Neural cell (in vitro differentiated cells): ENCODE measurements at regions not wholly inside any gene's neighbourhood (a gene's known extent, or its start where the extent isn't known, plus 50 kb on each side); places are given as distances from the start of the nearest gene placed in this dataset.

Source experiments
- H2AFZ ChIP-seq: fragments of 200-600, 300-800 bp; sonication (generic), shearing (Covaris generic); 2 replicates; pipeline ENCODE4 v1.6.0; 2014; ENCODE audit warnings: low read depth, mild to moderate bottlenecking, antibody characterized with exemption, low read length, moderate library complexity
- H3F3A ChIP-seq: fragments of 200-600 bp; shearing (Covaris generic); 2 replicates; pipeline ENCODE4 v1.6.1; 2016; ENCODE audit warnings: mild to moderate bottlenecking, moderate library complexity, mixed read lengths, antibody characterized with exemption, low read length; ENCODE audit not compliant: insufficient read depth, poor library complexity, severe bottlenecking
- H3K27ac ChIP-seq: fragments of 200-600, 300-800 bp; sonication (generic), shearing (Covaris generic); 2 replicates; pipeline ENCODE4 v1.5.1; 2014; ENCODE audit warnings: mild to moderate bottlenecking, low read length, moderate library complexity
- H3K27me3 ChIP-seq: fragments of 300-800, 200-600 bp; sonication (generic), shearing (Covaris generic); 2 replicates; pipeline ENCODE4 v1.6.0; 2014; ENCODE audit warnings: mild to moderate bottlenecking, low read depth, low read length, moderate library complexity; ENCODE audit not compliant: insufficient read depth
- H3K36me3 ChIP-seq: fragments of 300-800, 200-600 bp; sonication (generic), shearing (Covaris generic); 2 replicates; pipeline ENCODE4 v1.5.1; 2014; ENCODE audit warnings: mild to moderate bottlenecking, antibody characterized with exemption, low read length, moderate library complexity; ENCODE audit not compliant: insufficient read depth
- H3K4me2 ChIP-seq: fragments of 300-800, 200-600 bp; sonication (generic), shearing (Covaris generic); 2 replicates; pipeline ENCODE4 v1.6.0; 2014; ENCODE audit warnings: mild to moderate bottlenecking, low read length
- H3K4me3 ChIP-seq: fragments of 300-800, 200-600 bp; sonication (generic), shearing (Covaris generic); 2 replicates; pipeline ENCODE4 v1.5.1; 2014; ENCODE audit warnings: mild to moderate bottlenecking, low read length, moderate library complexity
- H3K79me2 ChIP-seq: fragments of 200-600 bp; shearing (Covaris generic); replicated peaks from 2 replicates; pipeline ENCODE4 v1.6.0; 2014; ENCODE audit warnings: mild to moderate bottlenecking, low read length, moderate library complexity; ENCODE audit not compliant: insufficient read depth
- H3K9ac ChIP-seq: fragments of 300-800, 200-600 bp; sonication (generic), shearing (Covaris generic); 2 replicates; pipeline ENCODE4 v1.6.1; 2016; ENCODE audit warnings: mild to moderate bottlenecking, low read length, mixed read lengths
- H3K9me2 ChIP-seq: fragments of 200-600 bp; shearing (Covaris generic); 2 replicates; pipeline ENCODE4 v1.6.1; 2016; ENCODE audit warnings: mild to moderate bottlenecking, low read length, mixed read lengths; ENCODE audit not compliant: insufficient read depth
- H3K9me3 ChIP-seq: fragments of 200-600, 300-800 bp; sonication (generic), shearing (Covaris generic); 2 replicates; pipeline ENCODE4 v1.6.1; 2016; ENCODE audit warnings: mild to moderate bottlenecking, mixed run types, low read length, moderate library complexity, mixed read lengths
- H4K20me1 ChIP-seq: fragments of 200-600 bp; shearing (Covaris generic); 2 replicates; pipeline ENCODE4 v1.6.1; 2016; ENCODE audit warnings: mild to moderate bottlenecking, mixed run types; ENCODE audit not compliant: insufficient read depth
- CTCF ChIP-seq: fragments of 450-650 bp; IDR thresholded peaks from 2 replicates; pipeline ENCODE4 v1.5.1; 2014; ENCODE audit warnings: antibody characterized with exemption, mild to moderate bottlenecking, moderate library complexity; ENCODE audit not compliant: poor library complexity, severe bottlenecking
- EP300 ChIP-seq: fragments of 450-650 bp; conservative IDR thresholded peaks from 2 replicates; pipeline ENCODE4 v1.6.1; 2014; ENCODE audit warnings: antibody characterized with exemption, mild to moderate bottlenecking, moderate library complexity; ENCODE audit not compliant: poor library complexity, severe bottlenecking
- MXI1 ChIP-seq: fragments of 450-650 bp; conservative IDR thresholded peaks from 2 replicates; pipeline ENCODE4 v1.6.1; 2014; ENCODE audit warnings: antibody characterized with exemption, mild to moderate bottlenecking; ENCODE audit not compliant: poor library complexity, severe bottlenecking
- POLR2AphosphoS5 ChIP-seq: IDR thresholded peaks from 2 replicates; pipeline ENCODE4 v1.6.1; 2012
- RAD21 ChIP-seq: fragments of 450-650 bp; conservative IDR thresholded peaks from 2 replicates; pipeline ENCODE4 v1.6.1; 2014; ENCODE audit warnings: antibody characterized with exemption, mild to moderate bottlenecking, moderate library complexity
- REST ChIP-seq: IDR thresholded peaks from 2 replicates; pipeline ENCODE4 v1.6.1; 2012; ENCODE audit warnings: borderline replicate concordance
- SMC3 ChIP-seq: fragments of 450-650 bp; conservative IDR thresholded peaks from 2 replicates; pipeline ENCODE4 v1.6.1; 2014; ENCODE audit warnings: antibody characterized with exemption, mild to moderate bottlenecking, moderate library complexity; ENCODE audit not compliant: poor library complexity
- TAF1 ChIP-seq: IDR thresholded peaks from 2 replicates; pipeline ENCODE4 v1.6.1; 2012; ENCODE audit warnings: low read depth

- Histone ChIP-seq H3K4me2 (no peak overlapping the region), H4K20me1 (no peaks in the 10 kb centered on the region), H3K79me2 (no peaks in the 10 kb centered on the region), H3K9ac (no peak overlapping the region), H3K9me3 (no peaks in the 10 kb centered on the region), H3K36me3 (no peaks in the 10 kb centered on the region), H2AFZ (no peak overlapping the region), H3K27me3 (no peaks in the 10 kb centered on the region), H3K9me2 (no peaks in the 10 kb centered on the region), H3F3A (no peaks in the 10 kb centered on the region), H3K27ac (no peak overlapping the region), H3K4me3 (no peak overlapping the region)
- TF ChIP-seq CTCF (no peak), MXI1 (no peak), EP300 (no peak), RAD21 (no peak), TAF1 (no peak), SMC3 (no peak), REST (no peak), POLR2AphosphoS5 (no peak)
Measured at GRCh38 chr7:116446212-116446855, 53.2 kb upstream of the CAV2 start.

- H2AFZ ChIP-seq, result no peak overlapping the region
- no peaks in the 10 kb centered on the region for H3K9me2 ChIP-seq
- no peaks in the 10 kb centered on the region for H3K27me3 ChIP-seq
- no peaks in the 10 kb centered on the region for H4K20me1 ChIP-seq
- TF ChIP-seq MXI1 (no peak), TAF1 (no peak), EP300 (no peak), POLR2AphosphoS5 (no peak)
- no peaks in the 10 kb centered on the region for H3K36me3 ChIP-seq
- no peaks in the 10 kb centered on the region for H3F3A ChIP-seq
- H3K4me3 ChIP-seq, result no peak overlapping the region
- no peak overlapping the region for H3K9ac ChIP-seq
- no peak overlapping the region for H3K4me2 ChIP-seq
- no peaks in the 10 kb centered on the region for H3K79me2 ChIP-seq
- no peak overlapping the region for H3K27ac ChIP-seq
- peaks cover 3% of the 10 kb centered on the region for H3K9me3 ChIP-seq
Measured at GRCh38 chr7:116447436-116447835, 52.1 kb upstream of the CAV2 start.
